ENCODE measurements at regions not wholly inside any gene's neighbourhood (a gene's known extent, or its start where the extent isn't known, plus 50 kb on each side); places are given as distances from the start of the nearest gene placed in this dataset.

DNA sequence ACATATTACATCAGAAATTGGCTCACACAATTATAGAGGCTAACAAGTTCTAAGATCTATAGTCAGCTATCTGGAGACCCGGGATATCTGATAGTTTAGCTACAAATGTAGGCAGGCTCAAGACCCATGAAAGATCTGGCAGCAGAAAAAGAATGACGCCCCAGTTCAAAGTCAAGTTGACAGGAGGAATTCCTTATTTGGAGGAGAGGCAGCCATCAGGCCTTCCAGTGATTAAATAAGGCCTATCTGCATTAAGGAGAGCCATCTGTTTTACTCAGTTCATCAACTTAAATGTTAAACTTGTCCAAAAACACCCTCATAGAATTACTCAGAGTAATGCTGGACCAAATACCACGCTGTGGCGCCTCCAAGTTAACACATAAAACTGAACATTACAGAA lies 1402.6 kb downstream of the FAM181B start:
- ChIA-PET POLR2A (no interaction called here), CTCF (no interaction called here)
- TF ChIP-seq ESRRA (IDR thresholded peaks at IDR 0.05; ENCODE audit: borderline replicate concordance, low read length), result no peak
- ATAC-seq (no peak), DNase-seq (ENCODE audit: low read depth in 1 of 2, low spot score in 1 of 2) (no peak), FAIRE-seq (no peak)
- Histone ChIP-seq H3K27ac (no peak overlapping the region), H3K9me3 (no peaks in the 10 kb centered on the region; the same call in 2 of the 3 replicates), H3K4me1 (no peaks in the 10 kb centered on the region), H3K4me2 (no peak overlapping the region), H3K4me3 (no peak overlapping the region)
- WGBS (ENCODE audit: missing lambda C conversion rate), result 21% methylated on average over 4 of the region's 4 CpGs

DNA sequence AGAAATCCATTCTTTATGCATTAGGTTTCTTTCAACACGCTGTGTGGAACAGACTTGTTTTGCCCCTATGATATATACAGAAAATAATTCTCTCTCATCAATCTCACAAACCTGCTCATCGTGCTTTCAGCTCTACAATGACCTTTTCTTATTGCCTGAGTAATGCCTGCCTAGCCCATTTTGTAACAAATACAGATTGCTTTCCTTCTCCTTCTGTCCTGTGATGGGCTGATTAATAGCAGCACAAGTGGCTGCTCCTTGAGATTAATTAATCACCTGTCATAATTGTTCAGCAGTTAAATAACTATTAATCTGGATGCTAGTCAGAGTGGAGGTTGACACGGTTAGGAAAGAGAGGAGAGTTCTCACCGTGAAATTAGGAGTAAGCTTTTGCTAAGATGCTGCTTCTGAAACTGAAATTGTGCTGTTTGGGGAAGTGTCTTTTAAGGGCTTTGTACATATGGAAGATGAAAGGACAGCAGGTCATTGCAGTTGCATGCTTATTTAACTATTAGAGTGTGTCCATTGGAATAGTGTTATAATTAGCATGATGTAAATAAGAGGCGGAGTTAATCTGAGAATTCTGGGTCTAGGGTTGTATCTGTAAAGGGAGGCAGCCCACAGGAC lies 1430.5 kb downstream of the FAM181B start:
- CTCF ChIA-PET, result no interaction called here
- WGBS (ENCODE audit: missing lambda C conversion rate), result 3% methylated on average over 5 of the region's 5 CpGs
- no peak for ATAC-seq

DNA sequence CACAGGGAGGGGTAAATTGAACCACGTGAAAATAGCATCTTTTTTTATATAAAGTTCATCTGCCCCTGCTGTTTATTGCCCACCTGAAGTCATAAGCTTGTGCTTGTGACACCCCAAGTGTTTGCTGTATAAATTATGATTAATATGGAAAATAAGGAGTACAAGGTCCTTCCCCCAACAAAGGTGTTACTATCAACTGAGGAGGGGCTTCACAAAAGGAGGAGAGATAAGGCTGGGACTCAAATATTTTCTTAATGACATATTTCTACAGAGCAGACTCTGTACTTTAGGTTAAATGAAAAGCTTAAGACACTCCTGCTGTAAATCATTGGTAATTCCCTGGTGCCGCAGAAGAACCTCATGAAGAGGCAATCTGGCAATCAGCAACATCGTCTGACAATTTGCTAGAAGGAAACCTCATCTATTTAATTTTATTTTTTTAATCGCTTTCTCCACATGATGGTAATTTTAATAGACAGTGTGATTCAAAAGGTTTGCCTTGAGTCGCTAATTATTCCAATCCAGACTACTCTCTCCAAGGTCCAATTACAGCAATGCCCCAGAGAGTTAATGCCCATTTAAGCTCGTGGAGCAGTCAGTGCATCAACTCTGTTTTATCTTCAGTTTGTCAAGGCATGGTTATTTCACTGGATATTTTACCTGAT lies 1432.4 kb downstream of the FAM181B start:
- no peak for FAIRE-seq
- Histone ChIP-seq H3K27ac (no peak overlapping the region), H3K4me2 (no peak overlapping the region), H3K9me3 (no peaks in the 10 kb centered on the region), H3K4me3 (no peak overlapping the region), H3K4me1 (no peaks in the 10 kb centered on the region)
- ChIA-PET POLR2A (no interaction called here), CTCF (no interaction called here)
- 14% methylated on average over 6 of the region's 6 CpGs for WGBS (ENCODE audit: missing lambda C conversion rate)
- ATAC-seq, result no peak
- no peak for TF ChIP-seq PHF8 (IDR thresholded peaks at IDR 0.05; ENCODE audit: borderline replicate concordance, low read depth)
- TF ChIP-seq ZFP36 (IDR thresholded peaks at IDR 0.05; ENCODE audit: borderline replicate concordance, partially characterized antibody), result no peak
- no peak for TF ChIP-seq SREBF2 (IDR thresholded peaks at IDR 0.05)
- TF ChIP-seq HEYL (CRISPR knock-in tag; IDR thresholded peaks at IDR 0.05), result no peak
- no peak for TF ChIP-seq TP53 (CRISPR knock-in tag; IDR thresholded peaks at IDR 0.05)
- TF ChIP-seq RCOR1 (IDR thresholded peaks at IDR 0.05; ENCODE audit: low read depth, low read length), result no peak
- no peak for TF ChIP-seq NFE2L2 (conservative IDR thresholded peaks at IDR 0.05; ENCODE audit: low read length)
- TF ChIP-seq CBX2 (IDR thresholded peaks at IDR 0.05; ENCODE audit: borderline replicate concordance, low read depth), result no peak
- no peak for TF ChIP-seq HOXB5 (CRISPR knock-in tag; IDR thresholded peaks at IDR 0.05)
- DNase-seq (ENCODE audit: low read depth in 1 of 2, low spot score in 1 of 2), result no peak

More for the DNA sequence above, 1430.5 kb downstream of the FAM181B start:
- Histone ChIP-seq H3K27ac (no peak overlapping the region), H3K4me1 (no peaks in the 10 kb centered on the region), H3K9me3 (no peaks in the 10 kb centered on the region), H3K4me3 (no peak overlapping the region), H3K4me2 (no peak overlapping the region)
- no peak for FAIRE-seq
- no peak for DNase-seq (ENCODE audit: low read depth in 1 of 2, low spot score in 1 of 2)
- TF ChIP-seq, protein P1, sequence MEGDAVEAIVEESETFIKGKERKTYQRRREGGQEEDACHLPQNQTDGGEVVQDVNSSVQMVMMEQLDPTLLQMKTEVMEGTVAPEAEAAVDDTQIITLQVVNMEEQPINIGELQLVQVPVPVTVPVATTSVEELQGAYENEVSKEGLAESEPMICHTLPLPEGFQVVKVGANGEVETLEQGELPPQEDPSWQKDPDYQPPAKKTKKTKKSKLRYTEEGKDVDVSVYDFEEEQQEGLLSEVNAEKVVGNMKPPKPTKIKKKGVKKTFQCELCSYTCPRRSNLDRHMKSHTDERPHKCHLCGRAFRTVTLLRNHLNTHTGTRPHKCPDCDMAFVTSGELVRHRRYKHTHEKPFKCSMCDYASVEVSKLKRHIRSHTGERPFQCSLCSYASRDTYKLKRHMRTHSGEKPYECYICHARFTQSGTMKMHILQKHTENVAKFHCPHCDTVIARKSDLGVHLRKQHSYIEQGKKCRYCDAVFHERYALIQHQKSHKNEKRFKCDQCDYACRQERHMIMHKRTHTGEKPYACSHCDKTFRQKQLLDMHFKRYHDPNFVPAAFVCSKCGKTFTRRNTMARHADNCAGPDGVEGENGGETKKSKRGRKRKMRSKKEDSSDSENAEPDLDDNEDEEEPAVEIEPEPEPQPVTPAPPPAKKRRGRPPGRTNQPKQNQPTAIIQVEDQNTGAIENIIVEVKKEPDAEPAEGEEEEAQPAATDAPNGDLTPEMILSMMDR (IDR thresholded peaks at IDR 0.05), result no peak
- TF ChIP-seq MYC (IDR thresholded peaks at IDR 0.05; ENCODE audit: borderline replicate concordance, low read length), result no peak
- no peak for TF ChIP-seq POLR2A (IDR thresholded peaks at IDR 0.05; ENCODE audit: low read length)
- no peak for TF ChIP-seq ZC3H11A (IDR thresholded peaks at IDR 0.05)
- TF ChIP-seq MAFK (IDR thresholded peaks at IDR 0.05; ENCODE audit: partially characterized antibody), result no peak
- TF ChIP-seq CBX8 (IDR thresholded peaks at IDR 0.05), result no peak
- TF ChIP-seq, protein P2, sequence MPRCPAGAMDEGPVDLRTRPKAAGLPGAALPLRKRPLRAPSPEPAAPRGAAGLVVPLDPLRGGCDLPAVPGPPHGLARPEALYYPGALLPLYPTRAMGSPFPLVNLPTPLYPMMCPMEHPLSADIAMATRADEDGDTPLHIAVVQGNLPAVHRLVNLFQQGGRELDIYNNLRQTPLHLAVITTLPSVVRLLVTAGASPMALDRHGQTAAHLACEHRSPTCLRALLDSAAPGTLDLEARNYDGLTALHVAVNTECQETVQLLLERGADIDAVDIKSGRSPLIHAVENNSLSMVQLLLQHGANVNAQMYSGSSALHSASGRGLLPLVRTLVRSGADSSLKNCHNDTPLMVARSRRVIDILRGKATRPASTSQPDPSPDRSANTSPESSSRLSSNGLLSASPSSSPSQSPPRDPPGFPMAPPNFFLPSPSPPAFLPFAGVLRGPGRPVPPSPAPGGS (IDR thresholded peaks at IDR 0.05), result no peak
- no peak for TF ChIP-seq FOSL2 (IDR thresholded peaks at IDR 0.05)
- no peak for TF ChIP-seq FOSL2 (CRISPR knock-in tag; IDR thresholded peaks at IDR 0.05)
- TF ChIP-seq, protein P3, sequence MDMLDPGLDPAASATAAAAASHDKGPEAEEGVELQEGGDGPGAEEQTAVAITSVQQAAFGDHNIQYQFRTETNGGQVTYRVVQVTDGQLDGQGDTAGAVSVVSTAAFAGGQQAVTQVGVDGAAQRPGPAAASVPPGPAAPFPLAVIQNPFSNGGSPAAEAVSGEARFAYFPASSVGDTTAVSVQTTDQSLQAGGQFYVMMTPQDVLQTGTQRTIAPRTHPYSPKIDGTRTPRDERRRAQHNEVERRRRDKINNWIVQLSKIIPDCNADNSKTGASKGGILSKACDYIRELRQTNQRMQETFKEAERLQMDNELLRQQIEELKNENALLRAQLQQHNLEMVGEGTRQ (IDR thresholded peaks at IDR 0.05), result no peak
- no peak for TF ChIP-seq NFE2L2 (conservative IDR thresholded peaks at IDR 0.05; ENCODE audit: low read length)
- TF ChIP-seq NPAS2 (CRISPR knock-in tag; IDR thresholded peaks at IDR 0.05; ENCODE audit: borderline replicate concordance), result no peak
- TF ChIP-seq SMC3 (IDR thresholded peaks at IDR 0.05), result no peak
- TF ChIP-seq CBX2 (IDR thresholded peaks at IDR 0.05; ENCODE audit: borderline replicate concordance, low read depth), result no peak
- TF ChIP-seq HOXB5 (CRISPR knock-in tag; IDR thresholded peaks at IDR 0.05), result no peak
- POLR2A ChIA-PET, result no interaction called here
